ENCODE measurements at regions not wholly inside any gene's neighbourhood (a gene's known extent, or its start where the extent isn't known, plus 50 kb on each side); places are given as distances from the start of the nearest gene placed in this dataset.

- no peaks in the 10 kb centered on the region for H4K20me1 ChIP-seq (ENCODE audit: insufficient read depth, low read length)
- Mint-ChIP-seq H3K36me3 (no peaks in the 10 kb centered on the region), H3K27me3 (ENCODE audit: low read depth in 3 of 3) (peaks cover 0 to 7% (median 1%) of the 10 kb centered on the region in 3 donors), H3K4me1 (no peaks in the 10 kb centered on the region), H3K9me3 (peaks cover 0 to 3% (median 0%) of the 10 kb centered on the region in 7 donors), H3K4me3 (no peak overlapping the region), H3K27ac (no peak overlapping the region)
- 62% methylated on average over 3 of the region's 4 CpGs for WGBS (ENCODE audit: insufficient coverage)
- H2AFZ ChIP-seq (ENCODE audit: insufficient read depth, low read depth, low read length, poor library complexity, severe bottlenecking) = no peak overlapping the region
- no peak overlapping the region for H3K4me3 ChIP-seq (replicated peaks in 1 of 3; ENCODE audit: low read depth in 2 of 3, low read length in 3 of 3)
- H3K27me3 ChIP-seq (ENCODE audit: control insufficient read depth in 2 of 2, insufficient read depth in 2 of 2, low read length in 2 of 2) = peaks cover 0 to 2% of the 10 kb centered on the region in 2 donors
- H3K9me3 ChIP-seq (replicated peaks in 1 of 2; ENCODE audit: control insufficient read depth in 1 of 2, insufficient read depth in 1 of 2, low read length in 2 of 2) = no peaks in the 10 kb centered on the region
- H3K4me2 ChIP-seq (replicated peaks; ENCODE audit: extremely low read depth, low read length, poor library complexity, severe bottlenecking) = no peak overlapping the region
- no peaks in the 10 kb centered on the region for H3K36me3 ChIP-seq (replicated peaks in 1 of 2; ENCODE audit: control insufficient read depth in 1 of 2, insufficient read depth in 2 of 2, low read length in 2 of 2)
- DNase-seq = no peak
- no peak for TF ChIP-seq CTCF (IDR thresholded peaks at IDR 0.05)
- intact Hi-C loops (cut with micrococcal nuclease) = no loop called here
- H3K9ac ChIP-seq (ENCODE audit: insufficient read depth, low read length, poor library complexity, severe bottlenecking) = no peak overlapping the region
- H3K27ac ChIP-seq (ENCODE audit: low read depth in 1 of 2, low read length in 2 of 2) = no peak overlapping the region
- H3K79me2 ChIP-seq (ENCODE audit: insufficient read depth, low read length) = no peaks in the 10 kb centered on the region
- no peaks in the 10 kb centered on the region for H3K4me1 ChIP-seq (ENCODE audit: control insufficient read depth in 1 of 2, insufficient read depth in 2 of 2, low read length in 2 of 2)
Measured at GRCh38 chr4:81946996-81947395, 426.8 kb downstream of the HNRNPD start.

DNA sequence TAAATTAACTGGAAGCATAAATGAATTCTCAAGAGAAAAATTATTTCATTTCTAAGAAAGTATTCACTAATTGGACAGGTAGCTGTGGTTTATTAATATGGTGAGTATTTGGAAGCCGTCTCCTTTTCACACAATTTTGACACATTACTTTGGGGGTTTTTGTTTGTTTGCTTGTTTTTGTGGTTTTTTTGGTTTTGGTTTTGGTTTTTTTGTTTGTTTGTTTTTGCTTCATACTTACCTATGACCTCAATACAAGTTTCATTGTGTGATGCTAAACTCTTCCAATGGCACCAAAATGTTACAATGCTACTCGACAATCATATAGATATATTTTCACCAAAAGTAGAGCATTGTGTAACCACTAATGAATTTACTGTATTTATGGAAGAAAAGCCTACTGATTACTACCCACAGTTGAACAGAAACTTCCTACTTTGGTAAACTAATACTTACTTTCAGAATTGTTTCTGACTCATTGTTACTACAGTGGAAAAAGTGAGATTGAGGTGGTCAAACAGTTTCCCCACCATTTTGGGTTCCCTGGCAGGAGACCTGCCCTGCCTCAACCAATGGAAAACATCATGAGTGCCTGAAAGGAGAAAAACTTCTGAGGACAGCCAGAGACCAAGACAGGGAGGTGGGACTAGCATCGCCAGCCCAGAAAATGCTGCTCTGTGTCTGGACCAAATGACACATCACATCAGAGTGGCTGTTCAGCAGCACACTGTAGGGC lies 443.1 kb downstream of the HNRNPD start:
- H3K36me3 Mint-ChIP-seq = no peaks in the 10 kb centered on the region
- H3K4me1 Mint-ChIP-seq = no peaks in the 10 kb centered on the region
- Histone ChIP-seq H3K27ac (ENCODE audit: low read depth in 1 of 2, low read length in 2 of 2) (no peak overlapping the region), H3K9me3 (replicated peaks in 1 of 2; ENCODE audit: control insufficient read depth in 1 of 2, insufficient read depth in 1 of 2, low read length in 2 of 2) (no peaks in the 10 kb centered on the region), H3K9ac (ENCODE audit: insufficient read depth, low read length, poor library complexity, severe bottlenecking) (no peak overlapping the region), H3K79me2 (ENCODE audit: insufficient read depth, low read length) (no peaks in the 10 kb centered on the region), H3K27me3 (ENCODE audit: control insufficient read depth in 2 of 2, insufficient read depth in 2 of 2, low read length in 2 of 2) (no peaks in the 10 kb centered on the region), H3K36me3 (replicated peaks in 1 of 2; ENCODE audit: control insufficient read depth in 1 of 2, insufficient read depth in 2 of 2, low read length in 2 of 2) (no peaks in the 10 kb centered on the region), H3K4me2 (replicated peaks; ENCODE audit: extremely low read depth, low read length, poor library complexity, severe bottlenecking) (no peak overlapping the region), H3K4me1 (ENCODE audit: control insufficient read depth in 1 of 2, insufficient read depth in 2 of 2, low read length in 2 of 2) (no peaks in the 10 kb centered on the region), H4K20me1 (ENCODE audit: insufficient read depth, low read length) (no peaks in the 10 kb centered on the region), H3K4me3 (replicated peaks in 1 of 3; ENCODE audit: low read depth in 2 of 3, low read length in 3 of 3) (no peak overlapping the region), H2AFZ (ENCODE audit: insufficient read depth, low read depth, low read length, poor library complexity, severe bottlenecking) (no peak overlapping the region)
- intact Hi-C loops (cut with micrococcal nuclease) = no loop called here
- no peak for TF ChIP-seq CTCF (IDR thresholded peaks at IDR 0.05)
- H3K9me3 Mint-ChIP-seq = peaks cover 1 to 10% (median 4%) of the 10 kb centered on the region in 7 donors
- no peak for DNase-seq
- no peak overlapping the region for H3K4me3 Mint-ChIP-seq
- H3K27ac Mint-ChIP-seq = no peak overlapping the region
- H3K27me3 Mint-ChIP-seq (ENCODE audit: low read depth in 3 of 3) = no peaks in the 10 kb centered on the region
- WGBS (ENCODE audit: insufficient coverage) = 100% methylated on average over 1 of the region's 3 CpGs

All from CD14-positive monocyte (primary cell).